ENCODE measurements at regions not wholly inside any gene's neighbourhood (a gene's known extent, or its start where the extent isn't known, plus 50 kb on each side); places are given as distances from the start of the nearest gene placed in this dataset.
A peak's percentile ranks its signal among the peaks of the same experiment; 100 is the strongest.

DNA sequence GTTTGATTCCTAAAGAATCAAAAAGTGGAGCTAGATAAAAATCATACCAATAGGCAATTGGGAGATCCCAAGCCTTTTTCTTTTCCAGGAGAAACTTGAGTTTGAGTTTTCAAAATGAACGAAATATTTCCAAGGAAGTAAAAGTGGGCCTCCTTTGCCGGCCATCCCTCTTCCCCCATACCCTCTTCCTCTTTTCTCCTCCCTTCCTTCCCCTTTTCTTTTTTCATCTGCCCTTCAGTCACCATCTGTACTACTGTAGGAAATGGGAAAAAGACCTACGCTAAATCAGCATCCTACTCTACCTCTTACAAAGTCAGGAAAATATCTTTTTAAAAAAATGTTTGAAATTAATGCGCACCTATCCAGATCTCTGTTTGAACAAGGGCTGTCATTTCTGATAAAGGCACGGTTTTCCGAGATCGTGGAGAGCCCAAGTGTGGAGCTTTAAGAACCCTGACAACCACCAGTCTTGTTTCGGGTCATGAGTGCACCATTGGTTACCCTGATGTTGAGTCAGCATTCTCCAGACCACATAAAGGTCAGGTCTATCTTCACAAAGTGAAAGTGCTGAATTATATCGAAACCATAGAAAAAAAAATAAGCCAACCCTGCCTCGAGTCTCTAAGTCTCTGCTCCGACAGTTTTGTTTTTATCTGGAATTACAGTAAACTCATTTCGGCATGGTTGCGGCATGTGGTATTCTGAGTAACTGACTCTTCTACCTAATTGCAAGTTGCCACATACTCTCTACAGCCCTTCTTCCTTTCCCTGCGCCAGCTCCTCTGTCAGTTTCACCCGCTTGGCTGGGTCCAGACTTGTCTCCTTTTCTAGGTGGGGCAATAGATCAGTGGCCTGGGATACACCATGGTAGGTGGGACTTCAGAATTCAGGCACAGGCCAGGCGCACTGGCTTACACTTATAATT, 140.2 kb upstream of the KLF3 start (continued):
- 0 out of 2 replicates have a peak, but pooled peaks have one; percentile 30 for TF ChIP-seq DDX20 (tag; IDR thresholded peaks at IDR 0.05; ENCODE audit: low read depth)
- TF ChIP-seq, protein P1, sequence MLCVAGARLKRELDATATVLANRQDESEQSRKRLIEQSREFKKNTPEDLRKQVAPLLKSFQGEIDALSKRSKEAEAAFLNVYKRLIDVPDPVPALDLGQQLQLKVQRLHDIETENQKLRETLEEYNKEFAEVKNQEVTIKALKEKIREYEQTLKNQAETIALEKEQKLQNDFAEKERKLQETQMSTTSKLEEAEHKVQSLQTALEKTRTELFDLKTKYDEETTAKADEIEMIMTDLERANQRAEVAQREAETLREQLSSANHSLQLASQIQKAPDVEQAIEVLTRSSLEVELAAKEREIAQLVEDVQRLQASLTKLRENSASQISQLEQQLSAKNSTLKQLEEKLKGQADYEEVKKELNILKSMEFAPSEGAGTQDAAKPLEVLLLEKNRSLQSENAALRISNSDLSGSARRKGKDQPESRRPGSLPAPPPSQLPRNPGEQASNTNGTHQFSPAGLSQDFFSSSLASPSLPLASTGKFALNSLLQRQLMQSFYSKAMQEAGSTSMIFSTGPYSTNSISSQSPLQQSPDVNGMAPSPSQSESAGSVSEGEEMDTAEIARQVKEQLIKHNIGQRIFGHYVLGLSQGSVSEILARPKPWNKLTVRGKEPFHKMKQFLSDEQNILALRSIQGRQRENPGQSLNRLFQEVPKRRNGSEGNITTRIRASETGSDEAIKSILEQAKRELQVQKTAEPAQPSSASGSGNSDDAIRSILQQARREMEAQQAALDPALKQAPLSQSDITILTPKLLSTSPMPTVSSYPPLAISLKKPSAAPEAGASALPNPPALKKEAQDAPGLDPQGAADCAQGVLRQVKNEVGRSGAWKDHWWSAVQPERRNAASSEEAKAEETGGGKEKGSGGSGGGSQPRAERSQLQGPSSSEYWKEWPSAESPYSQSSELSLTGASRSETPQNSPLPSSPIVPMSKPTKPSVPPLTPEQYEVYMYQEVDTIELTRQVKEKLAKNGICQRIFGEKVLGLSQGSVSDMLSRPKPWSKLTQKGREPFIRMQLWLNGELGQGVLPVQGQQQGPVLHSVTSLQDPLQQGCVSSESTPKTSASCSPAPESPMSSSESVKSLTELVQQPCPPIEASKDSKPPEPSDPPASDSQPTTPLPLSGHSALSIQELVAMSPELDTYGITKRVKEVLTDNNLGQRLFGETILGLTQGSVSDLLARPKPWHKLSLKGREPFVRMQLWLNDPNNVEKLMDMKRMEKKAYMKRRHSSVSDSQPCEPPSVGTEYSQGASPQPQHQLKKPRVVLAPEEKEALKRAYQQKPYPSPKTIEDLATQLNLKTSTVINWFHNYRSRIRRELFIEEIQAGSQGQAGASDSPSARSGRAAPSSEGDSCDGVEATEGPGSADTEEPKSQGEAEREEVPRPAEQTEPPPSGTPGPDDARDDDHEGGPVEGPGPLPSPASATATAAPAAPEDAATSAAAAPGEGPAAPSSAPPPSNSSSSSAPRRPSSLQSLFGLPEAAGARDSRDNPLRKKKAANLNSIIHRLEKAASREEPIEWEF (CRISPR knock-in tag; IDR thresholded peaks at IDR 0.05): 0 out of 2 replicates have a peak, but pooled peaks have one; percentile 22
- TF ChIP-seq, protein P2, sequence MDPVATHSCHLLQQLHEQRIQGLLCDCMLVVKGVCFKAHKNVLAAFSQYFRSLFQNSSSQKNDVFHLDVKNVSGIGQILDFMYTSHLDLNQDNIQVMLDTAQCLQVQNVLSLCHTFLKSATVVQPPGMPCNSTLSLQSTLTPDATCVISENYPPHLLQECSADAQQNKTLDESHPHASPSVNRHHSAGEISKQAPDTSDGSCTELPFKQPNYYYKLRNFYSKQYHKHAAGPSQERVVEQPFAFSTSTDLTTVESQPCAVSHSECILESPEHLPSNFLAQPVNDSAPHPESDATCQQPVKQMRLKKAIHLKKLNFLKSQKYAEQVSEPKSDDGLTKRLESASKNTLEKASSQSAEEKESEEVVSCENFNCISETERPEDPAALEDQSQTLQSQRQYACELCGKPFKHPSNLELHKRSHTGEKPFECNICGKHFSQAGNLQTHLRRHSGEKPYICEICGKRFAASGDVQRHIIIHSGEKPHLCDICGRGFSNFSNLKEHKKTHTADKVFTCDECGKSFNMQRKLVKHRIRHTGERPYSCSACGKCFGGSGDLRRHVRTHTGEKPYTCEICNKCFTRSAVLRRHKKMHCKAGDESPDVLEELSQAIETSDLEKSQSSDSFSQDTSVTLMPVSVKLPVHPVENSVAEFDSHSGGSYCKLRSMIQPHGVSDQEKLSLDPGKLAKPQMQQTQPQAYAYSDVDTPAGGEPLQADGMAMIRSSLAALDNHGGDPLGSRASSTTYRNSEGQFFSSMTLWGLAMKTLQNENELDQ (CRISPR knock-in tag; IDR thresholded peaks at IDR 0.05; ENCODE audit: borderline replicate concordance): no peak
- no peak for TF ChIP-seq CBFB (CRISPR knock-in tag; IDR thresholded peaks at IDR 0.05)
- TF ChIP-seq, protein P3, sequence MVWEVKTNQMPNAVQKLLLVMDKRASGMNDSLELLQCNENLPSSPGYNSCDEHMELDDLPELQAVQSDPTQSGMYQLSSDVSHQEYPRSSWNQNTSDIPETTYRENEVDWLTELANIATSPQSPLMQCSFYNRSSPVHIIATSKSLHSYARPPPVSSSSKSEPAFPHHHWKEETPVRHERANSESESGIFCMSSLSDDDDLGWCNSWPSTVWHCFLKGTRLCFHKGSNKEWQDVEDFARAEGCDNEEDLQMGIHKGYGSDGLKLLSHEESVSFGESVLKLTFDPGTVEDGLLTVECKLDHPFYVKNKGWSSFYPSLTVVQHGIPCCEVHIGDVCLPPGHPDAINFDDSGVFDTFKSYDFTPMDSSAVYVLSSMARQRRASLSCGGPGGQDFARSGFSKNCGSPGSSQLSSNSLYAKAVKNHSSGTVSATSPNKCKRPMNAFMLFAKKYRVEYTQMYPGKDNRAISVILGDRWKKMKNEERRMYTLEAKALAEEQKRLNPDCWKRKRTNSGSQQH (CRISPR knock-in tag; IDR thresholded peaks at IDR 0.05): no peak
- no peak for TF ChIP-seq TCFL5 (CRISPR knock-in tag; conservative IDR thresholded peaks at IDR 0.05)
- no peak for TF ChIP-seq ERF (CRISPR knock-in tag; IDR thresholded peaks at IDR 0.05)
- no peak for TF ChIP-seq ZNF445 (CRISPR knock-in tag; IDR thresholded peaks at IDR 0.05; ENCODE audit: low read depth)
- TF ChIP-seq, protein P4, sequence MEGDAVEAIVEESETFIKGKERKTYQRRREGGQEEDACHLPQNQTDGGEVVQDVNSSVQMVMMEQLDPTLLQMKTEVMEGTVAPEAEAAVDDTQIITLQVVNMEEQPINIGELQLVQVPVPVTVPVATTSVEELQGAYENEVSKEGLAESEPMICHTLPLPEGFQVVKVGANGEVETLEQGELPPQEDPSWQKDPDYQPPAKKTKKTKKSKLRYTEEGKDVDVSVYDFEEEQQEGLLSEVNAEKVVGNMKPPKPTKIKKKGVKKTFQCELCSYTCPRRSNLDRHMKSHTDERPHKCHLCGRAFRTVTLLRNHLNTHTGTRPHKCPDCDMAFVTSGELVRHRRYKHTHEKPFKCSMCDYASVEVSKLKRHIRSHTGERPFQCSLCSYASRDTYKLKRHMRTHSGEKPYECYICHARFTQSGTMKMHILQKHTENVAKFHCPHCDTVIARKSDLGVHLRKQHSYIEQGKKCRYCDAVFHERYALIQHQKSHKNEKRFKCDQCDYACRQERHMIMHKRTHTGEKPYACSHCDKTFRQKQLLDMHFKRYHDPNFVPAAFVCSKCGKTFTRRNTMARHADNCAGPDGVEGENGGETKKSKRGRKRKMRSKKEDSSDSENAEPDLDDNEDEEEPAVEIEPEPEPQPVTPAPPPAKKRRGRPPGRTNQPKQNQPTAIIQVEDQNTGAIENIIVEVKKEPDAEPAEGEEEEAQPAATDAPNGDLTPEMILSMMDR (IDR thresholded peaks at IDR 0.05 in 2 of 3, conservative IDR thresholded peaks at IDR 0.05 in 1 of 3; ENCODE audit: insufficient read depth in 2 of 3, low read depth in 1 of 3, low read length in 3 of 3): no peak
- no peak for TF ChIP-seq HDAC2 (IDR thresholded peaks at IDR 0.05)
- no peak for TF ChIP-seq ZC3H8 (IDR thresholded peaks at IDR 0.05)

Data from K562 (cell line).